ENCODE measurements at regions not wholly inside any gene's neighbourhood (a gene's known extent, or its start where the extent isn't known, plus 50 kb on each side); places are given as distances from the start of the nearest gene placed in this dataset.
"Not testable (repeated sequence)": the region's sequence is repeated elsewhere in the genome, so short reads cannot be mapped to it uniquely, and the experiment has no call there.

DNA sequence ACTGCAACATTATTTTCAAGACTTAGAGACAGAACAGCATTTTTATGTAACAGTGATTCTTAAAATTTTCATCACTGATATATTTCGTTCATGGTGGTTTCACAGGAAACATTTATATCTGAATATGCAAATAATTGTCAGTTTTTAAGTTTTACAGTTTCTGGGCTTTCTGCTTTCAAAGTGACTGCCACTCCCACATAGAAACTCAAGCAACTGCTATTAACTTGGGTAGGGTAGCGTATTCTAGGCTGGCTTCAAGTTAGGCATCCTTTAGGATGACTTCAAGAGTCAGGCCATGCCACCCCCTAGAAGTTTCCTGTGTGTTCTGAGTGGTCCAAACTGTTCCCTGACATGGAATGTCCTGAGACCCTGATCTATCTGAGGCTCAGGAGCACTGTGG is 123.6 kb upstream of the TSPAN8 start:
- Histone ChIP-seq H3K9me3 (no peaks in the 10 kb centered on the region), H3K4me1 (no peaks in the 10 kb centered on the region), H3K4me3 (no peak overlapping the region), H3K27me3 (no peaks in the 10 kb centered on the region), H3K27ac (no peak overlapping the region), H3K36me3 (no peaks in the 10 kb centered on the region)
- DNase-seq (ENCODE audit: low spot score in 2 of 2) = no peak
- TF ChIP-seq, protein P1, sequence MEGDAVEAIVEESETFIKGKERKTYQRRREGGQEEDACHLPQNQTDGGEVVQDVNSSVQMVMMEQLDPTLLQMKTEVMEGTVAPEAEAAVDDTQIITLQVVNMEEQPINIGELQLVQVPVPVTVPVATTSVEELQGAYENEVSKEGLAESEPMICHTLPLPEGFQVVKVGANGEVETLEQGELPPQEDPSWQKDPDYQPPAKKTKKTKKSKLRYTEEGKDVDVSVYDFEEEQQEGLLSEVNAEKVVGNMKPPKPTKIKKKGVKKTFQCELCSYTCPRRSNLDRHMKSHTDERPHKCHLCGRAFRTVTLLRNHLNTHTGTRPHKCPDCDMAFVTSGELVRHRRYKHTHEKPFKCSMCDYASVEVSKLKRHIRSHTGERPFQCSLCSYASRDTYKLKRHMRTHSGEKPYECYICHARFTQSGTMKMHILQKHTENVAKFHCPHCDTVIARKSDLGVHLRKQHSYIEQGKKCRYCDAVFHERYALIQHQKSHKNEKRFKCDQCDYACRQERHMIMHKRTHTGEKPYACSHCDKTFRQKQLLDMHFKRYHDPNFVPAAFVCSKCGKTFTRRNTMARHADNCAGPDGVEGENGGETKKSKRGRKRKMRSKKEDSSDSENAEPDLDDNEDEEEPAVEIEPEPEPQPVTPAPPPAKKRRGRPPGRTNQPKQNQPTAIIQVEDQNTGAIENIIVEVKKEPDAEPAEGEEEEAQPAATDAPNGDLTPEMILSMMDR (IDR thresholded peaks at IDR 0.05) = no peak
- TF ChIP-seq POLR2AphosphoS5 (IDR thresholded peaks at IDR 0.05) = no peak
- TF ChIP-seq POLR2A (IDR thresholded peaks at IDR 0.05) = no peak
- intact Hi-C loops (cut with DNase I; ENCODE audit: low total_unique reads) = no loop called here

DNA sequence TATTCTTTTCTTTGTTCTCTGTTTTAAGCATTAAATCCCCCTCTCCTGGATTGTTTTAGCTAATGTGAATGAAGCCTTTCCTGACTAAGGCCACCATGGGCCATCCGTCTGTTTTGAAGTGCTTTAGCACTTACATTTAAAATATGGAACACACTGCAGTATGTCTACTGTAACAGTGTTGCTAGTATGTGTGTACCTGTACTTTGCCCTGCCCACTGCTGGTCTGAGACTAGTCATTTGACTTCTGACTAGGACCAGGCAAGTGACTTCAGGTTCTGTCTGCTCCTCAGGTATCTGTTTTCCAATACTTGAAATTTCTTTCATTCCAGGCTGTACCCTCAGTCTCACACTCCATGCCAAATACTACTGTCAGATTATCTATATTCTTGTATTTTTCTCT is 120.1 kb upstream of the TSPAN8 start:
- H3K4me3 ChIP-seq = no peak overlapping the region
- H3K9me3 ChIP-seq = no peaks in the 10 kb centered on the region
- H3K36me3 ChIP-seq = no peaks in the 10 kb centered on the region
- TF ChIP-seq POLR2AphosphoS5 (IDR thresholded peaks at IDR 0.05) (no peak), POLR2A (IDR thresholded peaks at IDR 0.05) (no peak)
- TF ChIP-seq, protein P1 (IDR thresholded peaks at IDR 0.05) = no peak
- H3K27me3 ChIP-seq = no peaks in the 10 kb centered on the region
- H3K27ac ChIP-seq = no peak overlapping the region
- intact Hi-C loops (cut with DNase I; ENCODE audit: low total_unique reads) = no loop called here
- H3K4me1 ChIP-seq = no peaks in the 10 kb centered on the region
- no peak for DNase-seq (ENCODE audit: low spot score in 2 of 2)

DNA sequence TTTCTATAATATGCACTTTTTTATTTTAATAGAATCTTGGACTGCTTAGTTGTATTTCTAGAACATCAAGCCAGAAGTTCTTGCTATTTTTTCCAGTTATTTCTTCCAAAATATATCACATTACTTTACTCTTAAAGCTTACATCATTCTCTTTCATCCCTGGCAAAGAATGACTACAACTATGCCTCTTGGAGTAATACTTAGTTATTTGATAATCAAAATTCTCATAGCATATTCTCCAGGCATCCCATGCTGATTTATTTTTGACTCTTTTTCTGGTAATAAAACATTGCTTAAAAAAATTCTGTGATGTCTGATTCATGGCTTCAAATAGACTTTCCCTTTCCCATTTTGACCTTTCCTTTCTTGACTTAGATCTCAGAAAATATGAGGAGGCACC is 118.7 kb upstream of the TSPAN8 start:
- H3K9me3 ChIP-seq = no peaks in the 10 kb centered on the region
- DNase-seq (ENCODE audit: low spot score in 2 of 2) = no peak
- intact Hi-C loops (cut with DNase I; ENCODE audit: low total_unique reads) = no loop called here
- TF ChIP-seq POLR2A (IDR thresholded peaks at IDR 0.05) (no peak), POLR2AphosphoS5 (IDR thresholded peaks at IDR 0.05) (no peak)
- TF ChIP-seq, protein P1 (IDR thresholded peaks at IDR 0.05) = no peak
- H3K4me1 ChIP-seq = no peaks in the 10 kb centered on the region
- no peak overlapping the region for H3K27ac ChIP-seq
- H3K27me3 ChIP-seq = no peaks in the 10 kb centered on the region
- no peaks in the 10 kb centered on the region for H3K36me3 ChIP-seq
- no peak overlapping the region for H3K4me3 ChIP-seq

DNA sequence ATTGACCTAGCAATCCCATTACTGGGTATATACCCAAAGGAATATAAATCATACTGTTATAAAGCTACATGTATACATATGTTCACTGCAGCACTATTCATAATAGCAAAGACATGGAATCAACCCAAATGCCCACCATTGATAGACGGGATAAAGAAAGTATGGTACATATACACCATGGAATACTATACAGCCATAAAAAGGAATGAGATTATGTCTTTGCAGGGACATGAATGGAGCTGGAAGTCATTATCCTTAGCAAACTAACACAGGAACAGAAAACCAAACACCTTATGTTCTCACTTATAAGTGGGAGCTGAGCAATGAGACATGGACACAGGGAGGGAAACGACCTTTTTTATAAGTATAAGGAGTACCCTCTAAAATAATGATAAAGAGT is 113.0 kb upstream of the TSPAN8 start:
- H3K4me1 ChIP-seq; DNase-seq (ENCODE audit: low spot score in 2 of 2); H3K27ac ChIP-seq; H3K9me3 ChIP-seq; H3K27me3 ChIP-seq; H3K4me3 ChIP-seq; H3K36me3 ChIP-seq; intact Hi-C loops (cut with DNase I; ENCODE audit: low total_unique reads): not testable (repeated sequence)

DNA sequence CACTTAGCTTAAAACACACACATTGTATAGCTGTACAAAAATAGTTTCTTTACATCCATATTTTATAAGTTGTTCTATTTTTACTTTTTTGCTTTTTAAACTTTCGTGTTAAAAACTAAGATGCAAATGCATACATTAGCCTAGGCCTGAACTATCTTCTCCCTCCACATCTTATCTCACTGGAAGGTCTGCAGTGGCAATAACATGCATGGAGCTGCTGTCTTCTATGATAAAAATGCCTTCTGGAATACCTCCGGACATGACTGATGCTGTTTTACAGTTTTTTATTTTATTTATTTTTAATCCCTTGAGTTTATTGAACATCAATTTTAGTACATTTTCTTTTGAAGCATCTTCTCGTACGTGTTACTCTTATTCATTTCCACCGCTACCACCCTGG is 112.3 kb upstream of the TSPAN8 start:
- no peak for DNase-seq (ENCODE audit: low spot score in 2 of 2)
- H3K4me3 ChIP-seq = no peak overlapping the region
- TF ChIP-seq POLR2AphosphoS5 (IDR thresholded peaks at IDR 0.05) = no peak
- TF ChIP-seq POLR2A (IDR thresholded peaks at IDR 0.05) = no peak
- TF ChIP-seq, protein P1 (IDR thresholded peaks at IDR 0.05) = no peak
- H3K9me3 ChIP-seq = no peaks in the 10 kb centered on the region
- intact Hi-C loops (cut with DNase I; ENCODE audit: low total_unique reads) = no loop called here
- H3K36me3 ChIP-seq = no peaks in the 10 kb centered on the region
- H3K4me1 ChIP-seq = no peaks in the 10 kb centered on the region
- H3K27ac ChIP-seq = no peak overlapping the region
- no peaks in the 10 kb centered on the region for H3K27me3 ChIP-seq

DNA sequence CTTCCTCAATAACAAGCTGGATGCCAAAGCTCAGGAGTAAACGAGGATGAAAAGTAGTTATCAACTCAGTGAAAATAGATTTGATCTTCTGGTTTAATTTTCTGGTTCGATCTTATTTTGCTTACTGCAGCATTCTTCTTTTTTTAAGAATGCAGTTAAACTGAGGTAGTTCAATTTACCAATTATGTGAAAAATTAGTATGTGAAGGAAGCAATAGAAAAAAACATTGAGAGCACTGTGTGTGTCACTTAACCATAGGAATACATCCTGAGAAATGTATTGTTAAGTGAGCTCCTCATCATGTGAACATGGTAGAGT is 111.4 kb upstream of the TSPAN8 start:
- no peaks in the 10 kb centered on the region for H3K9me3 ChIP-seq
- H3K4me1 ChIP-seq = no peaks in the 10 kb centered on the region
- DNase-seq (ENCODE audit: low spot score in 2 of 2) = no peak
- H3K36me3 ChIP-seq = no peaks in the 10 kb centered on the region
- no peak overlapping the region for H3K4me3 ChIP-seq
- H3K27me3 ChIP-seq = no peaks in the 10 kb centered on the region
- no peak overlapping the region for H3K27ac ChIP-seq
- TF ChIP-seq, protein P1 (IDR thresholded peaks at IDR 0.05) = no peak
- TF ChIP-seq POLR2AphosphoS5 (IDR thresholded peaks at IDR 0.05) (no peak), POLR2A (IDR thresholded peaks at IDR 0.05) (no peak)
- intact Hi-C loops (cut with DNase I; ENCODE audit: low total_unique reads) = no loop called here
